Upper lobe of left lung (tissue), 4 donors: ENCODE measurements at regions not wholly inside any gene's neighbourhood (a gene's known extent, or its start where the extent isn't known, plus 50 kb on each side); places are given as distances from the start of the nearest gene placed in this dataset.

ENCODE experiments used
- CTCF ChIP-seq, 6 experiments: fragments of 450-650 bp in 4 of 6; fragments of 200-600 bp in 2 of 6; sonication (generic) in 2 of 6; IDR thresholded peaks; one replicate each; pipeline ENCODE4 v1.5.1; 2016 to 2019; ENCODE audit warnings: antibody characterized with exemption in 6 of 6
- EP300 ChIP-seq, 4 donors: sonication (generic); formaldehyde crosslinking; IDR thresholded peaks; one replicate each; pipeline ENCODE4 v1.5.1; 2017; ENCODE audit warnings: antibody characterized with exemption in 4 of 4, control low read depth in 2 of 4
- POLR2A ChIP-seq, 4 donors: fragments of 450-650 bp; IDR thresholded peaks; one replicate each; pipeline ENCODE4 v1.5.1; 2016 to 2017; ENCODE audit warnings: antibody characterized with exemption in 4 of 4, mild to moderate bottlenecking in 2 of 4
- POLR2AphosphoS5 ChIP-seq, 2 donors: sonication (generic); formaldehyde crosslinking; IDR thresholded peaks; one replicate each; pipeline ENCODE4 v1.5.1; 2017; ENCODE audit warnings: antibody characterized with exemption in 2 of 2

- TF ChIP-seq POLR2AphosphoS5 (IDR thresholded peaks at IDR 0.05) (no peak), CTCF (IDR thresholded peaks at IDR 0.05) (no peak), POLR2A (IDR thresholded peaks at IDR 0.05) (no peak), EP300 (IDR thresholded peaks at IDR 0.05) (no peak)
Observed at GRCh38 chr12:127731657-127732056, 535.3 kb upstream of the TMEM132C start.
